ENCODE measurements at regions not wholly inside any gene's neighbourhood (a gene's known extent, or its start where the extent isn't known, plus 50 kb on each side); places are given as distances from the start of the nearest gene placed in this dataset.
"Not testable (repeated sequence)": the region's sequence is repeated elsewhere in the genome, so short reads cannot be mapped to it uniquely, and the experiment has no call there.

GRCh38 chr22:25281675-25282345 lies 62.4 kb downstream of the CRYBB2 start:
- peak overlapping the region; percentile 11 for H3K4me3 Mint-ChIP-seq
- peaks cover 65% of the 10 kb centered on the region for H3K27me3 Mint-ChIP-seq

DNA sequence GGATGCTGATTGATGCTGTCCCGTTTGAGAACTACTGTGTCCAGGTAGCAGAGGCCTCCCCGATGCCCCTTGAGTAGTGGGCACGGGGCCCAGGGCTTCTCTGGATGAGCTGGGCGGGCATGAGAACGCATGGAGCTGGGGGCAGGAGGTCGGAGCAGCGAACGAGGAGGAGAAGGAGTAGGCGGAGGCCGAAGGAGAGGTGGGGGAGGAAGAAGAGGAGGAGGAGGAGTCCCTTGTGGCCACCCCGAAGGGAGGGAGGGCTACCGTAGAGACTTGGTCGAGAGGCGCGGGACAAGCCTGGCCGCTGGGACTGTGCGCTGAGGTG lies 62.9 kb downstream of the CRYBB2 start:
- H3K27me3 Mint-ChIP-seq, result peaks cover 68% of the 10 kb centered on the region
- no peaks in the 10 kb centered on the region for H3K36me3 Mint-ChIP-seq (ENCODE audit: low read depth)
- H3K9me3 Mint-ChIP-seq, result no peaks in the 10 kb centered on the region
- no peak overlapping the region for H3K27ac Mint-ChIP-seq
- H3K4me3 Mint-ChIP-seq, result no peak overlapping the region
- H3K4me1 Mint-ChIP-seq (ENCODE audit: low read depth), result peaks cover 14% of the 10 kb centered on the region

More at GRCh38 chr22:25281675-25282345, 62.4 kb downstream of the CRYBB2 start:
- H3K36me3 Mint-ChIP-seq (ENCODE audit: low read depth), result no peaks in the 10 kb centered on the region
- H3K27ac Mint-ChIP-seq, result no peak overlapping the region
- peaks cover 14% of the 10 kb centered on the region for H3K4me1 Mint-ChIP-seq (ENCODE audit: low read depth)
- no peaks in the 10 kb centered on the region for H3K9me3 Mint-ChIP-seq

- H3K27ac Mint-ChIP-seq, result no peak overlapping the region
- H3K27me3 Mint-ChIP-seq, result peaks cover 68% of the 10 kb centered on the region
- H3K4me1 Mint-ChIP-seq (ENCODE audit: low read depth), result peaks cover 14% of the 10 kb centered on the region
- H3K4me3 Mint-ChIP-seq, result peak overlapping the region; percentile 49
- no peaks in the 10 kb centered on the region for H3K9me3 Mint-ChIP-seq
- no peaks in the 10 kb centered on the region for H3K36me3 Mint-ChIP-seq (ENCODE audit: low read depth)
These were observed 63.5 kb downstream of the CRYBB2 start for GRCh38 chr22:25282671-25283561.

DNA sequence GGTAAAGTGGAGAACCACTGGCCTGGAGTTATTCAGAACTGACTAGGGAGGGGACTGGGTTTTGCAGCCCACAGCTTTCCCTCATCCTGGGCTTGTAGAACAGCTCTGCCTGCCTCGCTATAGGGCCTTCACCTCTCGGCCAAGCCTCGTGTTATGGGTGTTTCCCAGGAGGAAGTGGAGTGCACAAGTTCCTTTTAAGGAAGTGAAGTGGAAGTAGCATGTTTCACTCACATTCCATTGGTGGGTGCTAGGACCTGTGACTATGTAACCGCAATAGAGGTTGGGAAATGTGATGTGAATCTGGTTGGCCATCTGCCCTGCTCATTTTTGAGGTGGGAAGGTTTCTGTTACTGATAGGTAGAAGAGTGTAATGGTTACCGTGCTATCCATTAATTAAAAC lies 69.0 kb downstream of the CRYBB2 start:
- H3K27ac Mint-ChIP-seq; H3K4me3 Mint-ChIP-seq; H3K36me3 Mint-ChIP-seq (ENCODE audit: low read depth); H3K4me1 Mint-ChIP-seq (ENCODE audit: low read depth); H3K9me3 Mint-ChIP-seq: not testable (repeated sequence)
- peaks cover 33% of the 10 kb centered on the region for H3K27me3 Mint-ChIP-seq

GRCh38 chr22:25301912-25302311 lies 82.5 kb downstream of the CRYBB2 start:
- H3K4me1 Mint-ChIP-seq (ENCODE audit: low read depth); H3K36me3 Mint-ChIP-seq (ENCODE audit: low read depth); H3K4me3 Mint-ChIP-seq; H3K27ac Mint-ChIP-seq; H3K9me3 Mint-ChIP-seq: not testable (repeated sequence)
- peaks cover 37% of the 10 kb centered on the region for H3K27me3 Mint-ChIP-seq

DNA sequence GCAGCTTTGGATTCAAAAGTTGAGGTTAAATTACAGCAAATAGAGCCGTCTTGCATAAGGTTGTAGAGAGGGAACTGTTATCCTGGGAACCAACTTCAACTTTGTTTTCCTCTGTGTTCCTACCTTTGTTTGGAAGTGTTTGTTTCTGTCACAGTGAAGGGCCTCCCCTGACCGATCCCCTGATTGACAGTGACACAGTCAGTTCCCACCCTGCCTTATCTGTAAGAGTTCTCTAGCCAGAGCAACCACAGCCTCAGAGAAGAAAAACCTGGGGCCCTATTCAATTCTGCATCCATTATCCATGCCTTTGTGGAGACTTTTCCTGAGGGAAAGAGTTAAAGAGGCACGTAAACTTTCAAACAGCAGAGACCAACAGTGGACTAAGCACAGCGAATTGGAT lies 90.1 kb downstream of the CRYBB2 start:
- not testable (repeated sequence) for H3K36me3 Mint-ChIP-seq (ENCODE audit: low read depth); H3K4me1 Mint-ChIP-seq (ENCODE audit: low read depth); H3K9me3 Mint-ChIP-seq; H3K27ac Mint-ChIP-seq; H3K4me3 Mint-ChIP-seq
- H3K27me3 Mint-ChIP-seq, result peaks cover 30% of the 10 kb centered on the region

DNA sequence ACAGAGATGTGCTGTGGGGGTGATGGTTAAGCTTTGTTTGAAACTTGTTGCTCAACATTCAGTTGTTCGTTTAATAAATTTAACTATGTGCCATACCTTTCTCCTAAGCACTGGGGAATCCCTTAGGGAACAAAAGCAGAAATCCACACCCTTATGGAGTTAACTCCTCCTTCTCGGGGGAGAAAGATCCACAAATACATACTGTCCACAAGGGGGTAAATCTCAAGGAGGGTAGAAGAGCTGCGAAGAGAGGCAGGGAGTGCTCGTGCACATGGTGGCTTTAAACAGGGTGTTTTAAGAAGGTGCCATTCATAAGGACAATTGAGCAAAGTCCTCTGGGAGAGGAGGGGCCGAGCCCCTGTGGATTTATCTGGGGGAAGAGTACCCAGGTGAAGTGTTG lies 92.5 kb downstream of the CRYBB2 start:
- not testable (repeated sequence) for H3K36me3 Mint-ChIP-seq (ENCODE audit: low read depth); H3K27ac Mint-ChIP-seq; H3K4me3 Mint-ChIP-seq; H3K4me1 Mint-ChIP-seq (ENCODE audit: low read depth); H3K9me3 Mint-ChIP-seq
- H3K27me3 Mint-ChIP-seq, result peaks cover 25% of the 10 kb centered on the region

DNA sequence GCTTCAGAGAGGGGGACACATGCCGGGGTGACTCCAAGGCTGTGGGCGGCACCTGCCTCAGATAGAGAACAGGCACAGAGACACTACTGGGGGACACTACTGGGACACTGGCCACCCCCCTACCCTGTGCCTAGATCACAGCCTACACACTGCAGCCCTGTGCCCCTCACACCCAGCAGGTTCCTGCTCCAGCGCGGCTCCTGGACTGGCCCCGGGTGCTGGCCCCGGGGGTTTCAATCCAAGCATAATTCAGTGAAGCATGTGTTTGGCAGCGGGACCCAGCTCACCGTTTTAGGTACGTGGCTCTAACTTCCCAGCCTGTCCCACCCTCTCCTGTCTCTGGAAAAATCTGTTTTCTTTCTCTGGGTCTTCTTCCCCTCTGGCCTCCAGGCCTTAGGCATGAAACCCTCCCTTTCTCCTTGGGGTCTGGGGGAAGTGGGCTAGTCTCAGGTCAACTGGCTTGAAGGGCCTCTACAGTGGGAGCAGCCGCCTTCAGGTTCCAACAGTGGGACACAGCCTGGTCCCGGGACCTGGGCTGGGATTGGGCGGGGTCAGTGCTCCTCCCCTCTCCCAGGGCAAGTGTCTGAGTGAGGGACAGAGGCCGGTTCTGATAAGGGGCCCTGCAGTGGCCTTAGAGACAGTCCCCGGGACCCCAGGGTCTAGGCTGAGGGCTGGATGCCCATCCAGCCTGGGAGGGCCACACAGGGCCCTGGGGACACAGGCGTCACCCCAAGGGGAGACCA lies 98.8 kb downstream of the CRYBB2 start:
- peaks cover 9% of the 10 kb centered on the region for H3K27me3 Mint-ChIP-seq

DNA sequence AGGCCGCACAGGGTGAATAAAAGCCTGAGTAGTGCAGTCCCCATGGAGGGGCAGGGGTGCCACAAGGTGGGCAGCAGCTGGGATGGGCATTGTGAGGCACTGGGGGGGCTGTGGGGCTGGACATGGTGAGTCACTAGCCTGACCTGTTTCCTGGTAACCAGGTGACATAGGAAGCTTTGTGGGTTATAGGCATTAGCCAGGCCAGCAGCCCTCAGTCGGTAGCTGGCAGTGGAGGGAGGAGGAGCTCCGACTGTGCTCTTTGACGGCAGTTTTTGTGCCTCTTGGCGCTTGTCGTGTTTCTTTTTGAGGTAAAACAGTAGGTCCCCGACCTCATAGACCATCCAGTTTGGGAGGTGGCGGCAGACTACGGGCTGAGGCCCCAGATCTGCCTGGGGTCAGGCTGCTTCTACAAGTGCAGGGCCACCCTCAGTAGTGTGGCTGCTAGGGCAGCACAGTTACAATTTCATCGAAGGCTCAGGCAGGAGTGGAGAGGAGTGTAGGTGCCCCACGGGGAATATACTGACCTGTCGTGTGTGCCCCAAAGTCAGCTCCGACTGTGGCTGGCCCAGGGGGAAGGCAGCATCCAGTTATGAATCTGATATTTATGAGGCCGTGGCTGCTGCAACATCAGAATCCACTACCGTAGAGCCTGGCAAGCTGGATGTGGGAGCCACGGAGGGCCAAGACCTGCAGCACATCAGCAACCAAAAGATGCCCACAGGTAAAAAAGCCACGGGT lies 107.7 kb downstream of the CRYBB2 start:
- Mint-ChIP-seq H3K9me3 (no peaks in the 10 kb centered on the region), H3K36me3 (ENCODE audit: low read depth) (no peaks in the 10 kb centered on the region), H3K27ac (no peak overlapping the region), H3K4me1 (ENCODE audit: low read depth) (no peaks in the 10 kb centered on the region), H3K27me3 (no peaks in the 10 kb centered on the region), H3K4me3 (no peak overlapping the region)

More for the DNA sequence above, 98.8 kb downstream of the CRYBB2 start:
- Mint-ChIP-seq H3K27ac (no peak overlapping the region), H3K9me3 (no peaks in the 10 kb centered on the region), H3K36me3 (ENCODE audit: low read depth) (no peaks in the 10 kb centered on the region), H3K4me3 (no peak overlapping the region), H3K4me1 (ENCODE audit: low read depth) (no peaks in the 10 kb centered on the region)

GRCh38 chr22:25331050-25331449 lies 111.6 kb downstream of the CRYBB2 start:
- Mint-ChIP-seq H3K36me3 (ENCODE audit: low read depth) (no peaks in the 10 kb centered on the region), H3K9me3 (no peaks in the 10 kb centered on the region), H3K27ac (no peak overlapping the region), H3K4me1 (ENCODE audit: low read depth) (peaks cover 7% of the 10 kb centered on the region), H3K4me3 (no peak overlapping the region), H3K27me3 (no peaks in the 10 kb centered on the region)

DNA sequence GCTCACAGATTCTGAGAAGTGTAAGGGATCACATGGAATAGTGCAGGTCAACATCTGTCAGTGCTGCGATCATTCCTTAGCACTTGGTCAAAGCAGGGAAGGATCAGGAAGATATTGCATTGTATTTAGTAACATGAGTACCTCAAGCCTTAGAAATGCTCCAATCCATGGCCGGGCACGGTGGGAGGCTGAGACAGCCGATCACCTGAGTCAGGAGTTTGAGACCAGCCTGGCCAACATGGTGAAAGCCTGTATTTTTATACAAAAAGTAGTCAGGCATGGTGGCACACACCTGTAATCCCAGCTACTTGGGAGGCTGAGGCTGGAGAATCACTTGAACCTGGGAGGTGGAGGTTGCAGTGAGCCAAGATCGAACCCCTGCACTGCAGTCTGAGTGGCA lies 112.5 kb downstream of the CRYBB2 start:
- H3K9me3 Mint-ChIP-seq; H3K4me3 Mint-ChIP-seq; H3K4me1 Mint-ChIP-seq (ENCODE audit: low read depth); H3K27ac Mint-ChIP-seq; H3K36me3 Mint-ChIP-seq (ENCODE audit: low read depth); H3K27me3 Mint-ChIP-seq: not testable (repeated sequence)

- Mint-ChIP-seq H3K36me3 (ENCODE audit: low read depth) (no peaks in the 10 kb centered on the region), H3K4me1 (ENCODE audit: low read depth) (peaks cover 7% of the 10 kb centered on the region), H3K27ac (no peak overlapping the region), H3K9me3 (peaks cover 4% of the 10 kb centered on the region), H3K27me3 (no peaks in the 10 kb centered on the region), H3K4me3 (no peak overlapping the region)
These were observed 112.9 kb downstream of the CRYBB2 start for GRCh38 chr22:25332386-25332785.

DNA sequence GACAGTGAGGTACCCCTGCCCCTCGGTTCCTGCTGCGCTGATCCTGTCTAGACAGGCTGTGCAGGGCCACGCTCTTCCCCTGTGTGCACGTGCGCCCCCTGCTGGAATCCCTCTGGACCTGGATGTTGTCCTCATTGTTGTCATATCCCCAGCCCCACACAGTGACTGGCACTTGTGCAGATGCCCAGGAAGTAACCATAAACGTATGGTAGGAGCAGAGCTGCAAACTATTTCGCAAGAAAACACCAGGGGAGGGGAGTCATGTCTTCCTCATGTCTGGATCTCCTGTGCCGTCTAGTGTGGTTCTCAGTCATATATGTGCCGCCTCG lies 114.7 kb downstream of the CRYBB2 start:
- no peaks in the 10 kb centered on the region for H3K27me3 Mint-ChIP-seq
- H3K27ac Mint-ChIP-seq, result no peak overlapping the region
- H3K4me3 Mint-ChIP-seq, result no peak overlapping the region
- peaks cover 7% of the 10 kb centered on the region for H3K4me1 Mint-ChIP-seq (ENCODE audit: low read depth)
- H3K9me3 Mint-ChIP-seq, result peaks cover 8% of the 10 kb centered on the region
- no peaks in the 10 kb centered on the region for H3K36me3 Mint-ChIP-seq (ENCODE audit: low read depth)

DNA sequence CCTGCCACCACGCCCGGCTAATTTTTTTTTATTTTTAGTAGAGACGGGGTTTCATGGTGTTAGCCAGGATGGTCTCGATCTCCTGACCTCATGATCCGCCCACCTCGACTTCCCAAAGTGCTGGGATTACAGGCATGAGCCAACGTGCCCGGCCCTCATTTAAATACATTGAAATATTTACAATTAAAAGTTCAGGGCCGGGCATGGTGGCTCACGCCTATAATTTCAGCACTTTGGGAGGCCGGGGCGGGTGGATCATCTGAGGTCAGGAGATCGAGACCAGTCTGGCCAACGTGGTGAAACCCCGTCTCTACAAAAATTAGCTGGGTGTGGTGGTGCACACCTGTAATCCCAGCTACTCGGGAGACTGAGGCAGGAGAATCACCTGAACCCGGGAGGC lies 115.2 kb downstream of the CRYBB2 start:
- H3K9me3 Mint-ChIP-seq; H3K36me3 Mint-ChIP-seq (ENCODE audit: low read depth); H3K4me3 Mint-ChIP-seq; H3K4me1 Mint-ChIP-seq (ENCODE audit: low read depth); H3K27ac Mint-ChIP-seq; H3K27me3 Mint-ChIP-seq: not testable (repeated sequence)

DNA sequence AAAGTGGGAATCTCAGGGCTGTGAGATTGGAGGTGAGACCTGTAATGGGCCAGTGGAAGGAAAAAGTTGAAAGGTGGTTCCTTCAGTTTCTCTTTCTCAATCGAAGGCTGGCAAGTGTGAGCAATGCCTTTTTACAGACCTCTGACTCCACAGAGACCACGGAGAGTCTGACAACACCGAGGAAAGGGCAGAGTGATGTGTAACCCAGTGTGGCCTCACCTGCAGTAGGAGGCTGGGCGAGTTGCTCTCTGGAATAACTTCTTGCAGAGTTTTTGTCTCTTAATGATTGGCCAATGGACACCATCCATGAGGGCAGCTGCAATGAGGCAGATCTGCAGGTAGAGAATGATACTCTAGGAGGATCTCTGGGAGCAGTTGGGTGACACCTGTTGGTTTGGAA lies 115.8 kb downstream of the CRYBB2 start:
- H3K9me3 Mint-ChIP-seq, H3K27ac Mint-ChIP-seq: not testable (repeated sequence)

More for the DNA sequence above, 115.8 kb downstream of the CRYBB2 start:
- not testable (repeated sequence) for H3K4me3 Mint-ChIP-seq; H3K4me1 Mint-ChIP-seq (ENCODE audit: low read depth); H3K27me3 Mint-ChIP-seq; H3K36me3 Mint-ChIP-seq (ENCODE audit: low read depth)
